ENCODE measurements at regions not wholly inside any gene's neighbourhood (a gene's known extent, or its start where the extent isn't known, plus 50 kb on each side); places are given as distances from the start of the nearest gene placed in this dataset.

DNA sequence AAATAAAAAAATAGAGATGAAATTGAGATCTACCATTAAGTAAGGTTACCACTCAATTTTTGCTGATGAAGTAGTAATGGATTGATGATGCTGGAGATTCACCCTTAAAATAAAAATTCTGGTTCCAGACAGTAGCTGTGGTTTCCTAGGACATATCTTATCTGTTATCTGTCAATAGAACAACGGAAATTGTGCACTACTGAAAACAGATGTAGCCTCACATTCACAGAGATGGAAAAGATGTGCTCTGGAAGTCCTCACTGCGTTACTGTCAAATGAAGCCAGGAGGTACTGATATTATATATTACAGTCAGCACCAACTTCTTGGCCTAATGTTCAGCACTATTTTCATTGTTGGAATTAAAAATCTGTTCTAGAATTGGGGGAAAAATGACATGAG, 154.0 kb downstream of the SLC24A2 start:
- TF ChIP-seq EZH2 (IDR thresholded peaks at IDR 0.05): no peak
- TF ChIP-seq POLR2AphosphoS5 (IDR thresholded peaks at IDR 0.05; ENCODE audit: borderline replicate concordance, low read depth, low read length): no peak
- TF ChIP-seq FOXP2 (optimal IDR thresholded peaks at IDR 0.05; ENCODE audit: control extremely low read depth, extremely low read length, insufficient read depth): no peak

All from SK-N-MC (cell line).